Activated CD4-positive, alpha-beta T cell treated with anti-CD3 and anti-CD28 coated beads, Interleukin-2, amount 50 U/mL, for 24 hours (primary cell): ENCODE measurements at regions not wholly inside any gene's neighbourhood (a gene's known extent, or its start where the extent isn't known, plus 50 kb on each side); places are given as distances from the start of the nearest gene placed in this dataset.
"Not testable (repeated sequence)": the region's sequence is repeated elsewhere in the genome, so short reads cannot be mapped to it uniquely, and the experiment has no call there.

Experiments
- DNase-seq, 2 donors: peaks; one replicate each; pipeline ENCODE4 v3.0.0-alpha.2; 2020; ENCODE audit warnings: low read depth in 1 of 2, low spot score in 1 of 2

- no peak for DNase-seq
Observed at GRCh38 chr1:194959795-194960194, 1648.4 kb downstream of the KCNT2 start.

GRCh38 chr1:194952171-194952570, 1656.1 kb downstream of the KCNT2 start:
- no peak for DNase-seq

GRCh38 chr1:194950584-194950983, 1657.7 kb downstream of the KCNT2 start:
- DNase-seq: no peak

GRCh38 chr1:194940336-194941030, 1667.8 kb downstream of the KCNT2 start:
- DNase-seq: no peak

GRCh38 chr1:194935864-194936263, 1672.4 kb downstream of the KCNT2 start:
- no peak for DNase-seq

- DNase-seq: no peak
Observed at GRCh38 chr1:194931166-194931565, 1677.1 kb downstream of the KCNT2 start.

GRCh38 chr1:194930132-194930531, 1678.1 kb downstream of the KCNT2 start:
- no peak for DNase-seq

- no peak for DNase-seq
Observed at GRCh38 chr1:194929357-194929756, 1678.9 kb downstream of the KCNT2 start.

GRCh38 chr1:194919146-194919545, 1689.1 kb downstream of the KCNT2 start:
- no peak for DNase-seq

GRCh38 chr1:194917769-194918168, 1690.5 kb downstream of the KCNT2 start:
- no peak for DNase-seq

- DNase-seq: no peak
Observed at GRCh38 chr1:194908643-194909042, 1699.6 kb downstream of the KCNT2 start.

- DNase-seq: no peak
Observed at GRCh38 chr1:194903524-194903923, 1704.7 kb downstream of the KCNT2 start.

- DNase-seq: no peak
Observed at GRCh38 chr1:194889310-194889709, 1702.9 kb upstream of the B3GALT2 start.

- DNase-seq: no peak
Observed at GRCh38 chr1:194870860-194871259, 1684.4 kb upstream of the B3GALT2 start.

GRCh38 chr1:194866153-194866552, 1679.7 kb upstream of the B3GALT2 start:
- DNase-seq: no peak

- DNase-seq: no peak
Observed at GRCh38 chr1:194865383-194865782, 1679.0 kb upstream of the B3GALT2 start.

GRCh38 chr1:194862129-194862528, 1675.7 kb upstream of the B3GALT2 start:
- no peak for DNase-seq

GRCh38 chr1:194860248-194861201, 1674.1 kb upstream of the B3GALT2 start:
- DNase-seq: no peak

GRCh38 chr1:194859481-194860154, 1673.2 kb upstream of the B3GALT2 start:
- DNase-seq: not testable (repeated sequence)

GRCh38 chr1:194858811-194859480, 1672.5 kb upstream of the B3GALT2 start:
- not testable (repeated sequence) for DNase-seq

GRCh38 chr1:194857413-194857812, 1671.0 kb upstream of the B3GALT2 start:
- DNase-seq: no peak
